SK-N-SH (cell line): ENCODE measurements at regions not wholly inside any gene's neighbourhood (a gene's known extent, or its start where the extent isn't known, plus 50 kb on each side); places are given as distances from the start of the nearest gene placed in this dataset.

Source experiments
- CTCF ChIA-PET: fragments of 300-600, 350-600 bp; formaldehyde crosslinking; extraction: SDS; loops from one replicate; lab custom pipeline; 2021; lab: Yijun Ruan, JAX
- POLR2A ChIA-PET: fragments of 350-600 bp; sonication (Branson Sonifier 250); formaldehyde crosslinking; extraction: SDS; loops from one replicate; lab custom pipeline; 2020; ENCODE audit warnings: antibody characterized with exemption, inconsistent platforms; lab: Yijun Ruan, JAX
- DNase-seq: peaks from one replicate; pipeline ENCODE4 v3.0.0; 2012
- H2AFZ ChIP-seq: fragments of 200-600 bp; sonication (generic); 2 replicates; pipeline ENCODE4 v1.8.1; 2016; ENCODE audit warnings: antibody characterized with exemption, mild to moderate bottlenecking, low read depth
- H3F3A ChIP-seq: fragments of 200-600 bp; sonication (generic); replicated peaks from 2 replicates; pipeline ENCODE3; 2016; ENCODE audit warnings: antibody characterized with exemption, mild to moderate bottlenecking; ENCODE audit not compliant: insufficient read depth
- H3K27ac ChIP-seq, 2 experiments: fragments of 200-500 bp in 1 of 2; fragments of 200-600 bp in 1 of 2; sonication (Bioruptor generic) in 1 of 2; sonication (generic), shearing (Covaris generic) in 1 of 2; 2 replicates each; pipeline versions ENCODE4 v1.5.1 to v1.6.1; 2014 to 2016; ENCODE audit warnings: low read depth in 2 of 2, inconsistent platforms in 1 of 2, low read length in 1 of 2, mild to moderate bottlenecking in 1 of 2, mixed read lengths in 1 of 2
- H3K27me3 ChIP-seq: fragments of 200-600 bp; sonication (generic), shearing (Covaris generic); 2 replicates; pipeline ENCODE4 v1.6.1; 2016; ENCODE audit warnings: mixed run types; ENCODE audit not compliant: insufficient read depth
- H3K36me3 ChIP-seq, 2 experiments: fragments of 200-500 bp in 1 of 2; fragments of 200-600 bp in 1 of 2; sonication (Bioruptor generic) in 1 of 2; sonication (generic) in 1 of 2; replicated peaks in 1 of 2; 2 replicates each; pipeline versions ENCODE3 to v1.5.1; 2014 to 2016; ENCODE audit warnings: low read length in 1 of 2, mild to moderate bottlenecking in 1 of 2; ENCODE audit not compliant: insufficient read depth in 2 of 2, control insufficient read depth in 1 of 2
- H3K4me1 ChIP-seq, 2 experiments: fragments of 200-500 bp in 1 of 2; fragments of 200-600 bp in 1 of 2; sonication (Bioruptor generic) in 1 of 2; sonication (generic), shearing (Covaris generic) in 1 of 2; 2 replicates each; pipeline versions ENCODE4 v1.5.1 to v1.6.1; 2014 to 2016; ENCODE audit warnings: low read depth in 1 of 2, low read length in 1 of 2, mixed run types in 1 of 2; ENCODE audit not compliant: insufficient read depth in 2 of 2, control insufficient read depth in 1 of 2
- H3K4me2 ChIP-seq: fragments of 200-600 bp; sonication (generic), shearing (Covaris generic); 2 replicates; pipeline ENCODE4 v1.6.1; 2017; ENCODE audit warnings: mixed run types
- H3K4me3 ChIP-seq, 2 experiments: fragments of 200-500 bp in 1 of 2; fragments of 200-600 bp in 1 of 2; sonication (Bioruptor generic) in 1 of 2; sonication (generic), shearing (Covaris generic) in 1 of 2; 2 replicates each; pipeline versions ENCODE4 v1.5.1 to v1.8.1; 2014 to 2016; ENCODE audit warnings: low read depth in 2 of 2, inconsistent platforms in 1 of 2, low read length in 1 of 2, mild to moderate bottlenecking in 1 of 2, mixed read lengths in 1 of 2, moderate library complexity in 1 of 2
- H3K79me2 ChIP-seq: fragments of 200-600 bp; sonication (generic); 2 replicates; pipeline ENCODE4 v1.8.1; 2017; ENCODE audit warnings: mild to moderate bottlenecking; ENCODE audit not compliant: insufficient read depth
- H3K9ac ChIP-seq: fragments of 200-600 bp; sonication (generic); 2 replicates; pipeline ENCODE4 v1.6.1; 2017; ENCODE audit warnings: mixed run types
- H3K9me2 ChIP-seq: fragments of 200-600 bp; sonication (generic); 2 replicates; pipeline ENCODE4 v1.6.1; 2017; ENCODE audit warnings: mixed run types
- H3K9me3 ChIP-seq: fragments of 200-600 bp; sonication (generic); 2 replicates; pipeline ENCODE4 v1.6.1; 2017; ENCODE audit warnings: mixed run types, mild to moderate bottlenecking, moderate library complexity
- H4K20me1 ChIP-seq: fragments of 200-600 bp; sonication (generic); 2 replicates; pipeline ENCODE4 v1.6.1; 2017; ENCODE audit warnings: mild to moderate bottlenecking, mixed run types; ENCODE audit not compliant: insufficient read depth
- CTCF ChIP-seq: fragments of 200-600 bp; sonication (generic); IDR thresholded peaks from 2 replicates; pipeline ENCODE4 v1.6.1; 2017; ENCODE audit warnings: antibody characterized with exemption, mild to moderate bottlenecking, moderate library complexity
- EP300 ChIP-seq, 2 experiments: IDR thresholded peaks; 2 replicates each; pipeline versions ENCODE4 v1.4.0 to v1.6.1; 2012; ENCODE audit warnings: borderline replicate concordance in 1 of 2, low read depth in 1 of 2, low read length in 1 of 2
- EZH2phosphoT487 ChIP-seq: fragments of 200-600 bp; sonication (generic); IDR thresholded peaks from 2 replicates; pipeline ENCODE4 v1.6.1; 2017; ENCODE audit warnings: low read depth, mixed run types, mild to moderate bottlenecking, antibody characterized with exemption, moderate library complexity, borderline replicate concordance
- FOSL2 ChIP-seq: IDR thresholded peaks from 2 replicates; pipeline ENCODE4 v1.4.0; 2012; ENCODE audit warnings: low read depth, mild to moderate bottlenecking, moderate library complexity, borderline replicate concordance
- GABPA ChIP-seq: IDR thresholded peaks from 2 replicates; pipeline ENCODE4 v1.4.0; 2012; ENCODE audit warnings: low read depth, mild to moderate bottlenecking
- IRF3 ChIP-seq: fragments of 150-350 bp; IDR thresholded peaks from 2 replicates; pipeline ENCODE4 v1.6.1; 2016; ENCODE audit warnings: mild to moderate bottlenecking, low read depth, low read length
- MAX ChIP-seq: IDR thresholded peaks from 2 replicates; pipeline ENCODE4 v1.4.0; 2012; ENCODE audit warnings: low read depth
- POLR2AphosphoS5 ChIP-seq: IDR thresholded peaks from 2 replicates; pipeline ENCODE4 v1.6.1; 2012; ENCODE audit warnings: low read depth, low read length
- RCOR1 ChIP-seq: fragments of 150-350 bp; IDR thresholded peaks from 2 replicates; pipeline ENCODE4 v1.6.1; 2017; ENCODE audit warnings: antibody characterized with exemption, low read length
- REST ChIP-seq: IDR thresholded peaks from 2 replicates; pipeline ENCODE4 v1.6.1; 2012; ENCODE audit warnings: mild to moderate bottlenecking, low read depth, low read length, moderate library complexity
- RXRA ChIP-seq: IDR thresholded peaks from 2 replicates; pipeline ENCODE4 v1.4.0; 2012; ENCODE audit warnings: low read depth, mild to moderate bottlenecking, borderline replicate concordance
- SMC3 ChIP-seq: IDR thresholded peaks from 2 replicates; pipeline ENCODE4 v1.6.1; 2012; ENCODE audit warnings: low read depth, low read length, improper control_type of control experiment
- TCF12 ChIP-seq: IDR thresholded peaks from 2 replicates; pipeline ENCODE4 v1.4.0; 2012
- TEAD4 ChIP-seq: IDR thresholded peaks from 2 replicates; pipeline ENCODE4 v1.4.0; 2012; ENCODE audit warnings: mild to moderate bottlenecking, borderline replicate concordance; ENCODE audit not compliant: insufficient read depth
- ZBTB33 ChIP-seq: IDR thresholded peaks from 2 replicates; pipeline ENCODE4 v1.4.0; 2012; ENCODE audit warnings: low read depth, borderline replicate concordance
- WGBS: methylation state at CpG from one replicate; pipeline ENCODE4 v1.1.6; 2017; ENCODE audit warnings: low lambda C conversion rate; 5-methylcytosine and 5-hydroxymethylcytosine counted together

GRCh38 chr7:136656516-136656915 is 211.9 kb upstream of the CHRM2 start:
- 0 out of 2 replicates have a peak, but pooled peaks cover 4% of the 10 kb centered on the region for H3K9me3 ChIP-seq
- no peaks in the 10 kb centered on the region for H3K79me2 ChIP-seq
- no peak overlapping the region for H2AFZ ChIP-seq
- no peak overlapping the region for H3K4me3 ChIP-seq
- H3K9me2 ChIP-seq: peaks cover 3% of the 10 kb centered on the region; the same call in 1 of the 2 replicates
- ChIA-PET CTCF (interaction anchor here (0.9 to 1.6 kb wide), 5 partner anchors 31 to 218 kb away, joined by 3 to 6 read pairs (median 3); no protein-coding TSS in a partner anchor), POLR2A (no interaction called here)
- DNase-seq: no peak
- H3K36me3 ChIP-seq: no peaks in the 10 kb centered on the region
- H3K4me2 ChIP-seq: no peak overlapping the region
- peak overlapping the region in 1 of 2 experiments; percentile 40; a peak in 1 of 4 replicates for H3K27ac ChIP-seq
- H4K20me1 ChIP-seq: no peaks in the 10 kb centered on the region
- H3K9ac ChIP-seq: no peak overlapping the region
- no peaks in the 10 kb centered on the region for H3F3A ChIP-seq
- no peaks in the 10 kb centered on the region for H3K27me3 ChIP-seq
- WGBS: 27% methylated on average over 1 of the region's 1 CpG
- no peak for TF ChIP-seq ZBTB33
- TF ChIP-seq FOSL2: no peak
- no peak for TF ChIP-seq REST
- no peak for TF ChIP-seq GABPA
- TF ChIP-seq CTCF: no peak
- TF ChIP-seq MAX: no peak
- TF ChIP-seq EP300 (IDR thresholded peaks at IDR 0.05; ENCODE audit: borderline replicate concordance in 1 of 2, low read depth in 1 of 2, low read length in 1 of 2): no peak
- TF ChIP-seq SMC3: no peak
- no peak for TF ChIP-seq RCOR1
- TF ChIP-seq RXRA: no peak
- TF ChIP-seq IRF3: no peak
- no peak for TF ChIP-seq TEAD4
- no peak for TF ChIP-seq EZH2phosphoT487
- TF ChIP-seq TCF12: no peak
- TF ChIP-seq POLR2AphosphoS5: no peak
- TF ChIP-seq, all 33 proteins: peak for 0
- no peaks in the 10 kb centered on the region; a peak in 1 of 4 replicates for H3K4me1 ChIP-seq
